Peyer's patch (tissue), 4 donors: ENCODE measurements at regions not wholly inside any gene's neighbourhood (a gene's known extent, or its start where the extent isn't known, plus 50 kb on each side); places are given as distances from the start of the nearest gene placed in this dataset.

Source experiments
- DNase-seq, 3 donors: peaks; one replicate each; pipeline ENCODE4 v3.0.0-alpha.2; 2017 to 2019
- H3K27ac ChIP-seq, 4 donors: fragments of 200-600 bp; sonication (generic); one replicate each; pipeline ENCODE4 v1.5.1; 2016 to 2019
- H3K27me3 ChIP-seq, 2 donors: fragments of 200-600 bp; sonication (generic); one replicate each; pipeline ENCODE4 v1.5.1; 2019
- H3K36me3 ChIP-seq, 3 donors: fragments of 200-600 bp; sonication (generic); one replicate each; pipeline ENCODE4 v1.5.1; 2016 to 2019
- H3K4me1 ChIP-seq, 4 donors: fragments of 200-600 bp; sonication (generic); one replicate each; pipeline ENCODE4 v1.5.1; 2016 to 2019
- H3K4me3 ChIP-seq, 4 donors: fragments of 200-600 bp; sonication (generic); 1 replicate in 3 of 4; 2 replicates in 1 of 4; pipeline ENCODE4 v1.5.1; 2016 to 2019; ENCODE audit warnings: mild to moderate bottlenecking in 1 of 4
- H3K9me3 ChIP-seq, 4 donors: fragments of 200-600 bp; sonication (generic); one replicate each; pipeline ENCODE4 v1.5.1; 2016 to 2019; ENCODE audit warnings: mild to moderate bottlenecking in 1 of 4
- POLR2A ChIP-seq, 2 donors: fragments of 450-650 bp; IDR thresholded peaks; one replicate each; pipeline ENCODE4 v1.5.1; 2017; ENCODE audit warnings: antibody characterized with exemption in 2 of 2, mild to moderate bottlenecking in 2 of 2, moderate library complexity in 2 of 2
- TF ChIP-seq, protein P1 (sequence below), 6 experiments: fragments of 450-650 bp in 4 of 6; fragments of 200-600 bp in 2 of 6; sonication (generic) in 1 of 6; IDR thresholded peaks; one replicate each; pipeline ENCODE4 v1.5.1; 2017 to 2019; ENCODE audit warnings: antibody characterized with exemption in 6 of 6, mild to moderate bottlenecking in 3 of 6, moderate library complexity in 1 of 6

- H3K27me3 ChIP-seq: no peaks in the 10 kb centered on the region
- no peak overlapping the region for H3K4me3 ChIP-seq
- DNase-seq: no peak
- no peak for TF ChIP-seq POLR2A (IDR thresholded peaks at IDR 0.05)
- TF ChIP-seq, protein P1, sequence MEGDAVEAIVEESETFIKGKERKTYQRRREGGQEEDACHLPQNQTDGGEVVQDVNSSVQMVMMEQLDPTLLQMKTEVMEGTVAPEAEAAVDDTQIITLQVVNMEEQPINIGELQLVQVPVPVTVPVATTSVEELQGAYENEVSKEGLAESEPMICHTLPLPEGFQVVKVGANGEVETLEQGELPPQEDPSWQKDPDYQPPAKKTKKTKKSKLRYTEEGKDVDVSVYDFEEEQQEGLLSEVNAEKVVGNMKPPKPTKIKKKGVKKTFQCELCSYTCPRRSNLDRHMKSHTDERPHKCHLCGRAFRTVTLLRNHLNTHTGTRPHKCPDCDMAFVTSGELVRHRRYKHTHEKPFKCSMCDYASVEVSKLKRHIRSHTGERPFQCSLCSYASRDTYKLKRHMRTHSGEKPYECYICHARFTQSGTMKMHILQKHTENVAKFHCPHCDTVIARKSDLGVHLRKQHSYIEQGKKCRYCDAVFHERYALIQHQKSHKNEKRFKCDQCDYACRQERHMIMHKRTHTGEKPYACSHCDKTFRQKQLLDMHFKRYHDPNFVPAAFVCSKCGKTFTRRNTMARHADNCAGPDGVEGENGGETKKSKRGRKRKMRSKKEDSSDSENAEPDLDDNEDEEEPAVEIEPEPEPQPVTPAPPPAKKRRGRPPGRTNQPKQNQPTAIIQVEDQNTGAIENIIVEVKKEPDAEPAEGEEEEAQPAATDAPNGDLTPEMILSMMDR (IDR thresholded peaks at IDR 0.05): no peak
- no peaks in the 10 kb centered on the region for H3K36me3 ChIP-seq
- no peak overlapping the region for H3K27ac ChIP-seq
- no peaks in the 10 kb centered on the region for H3K9me3 ChIP-seq
- H3K4me1 ChIP-seq: peaks cover 0 to 7% (median 0%) of the 10 kb centered on the region in 4 donors
Observed at GRCh38 chr2:41923156-41923786, 124.5 kb upstream of the PKDCC start.

- no peaks in the 10 kb centered on the region for H3K27me3 ChIP-seq
- DNase-seq: no peak
- no peaks in the 10 kb centered on the region for H3K36me3 ChIP-seq
- TF ChIP-seq, protein P1 (IDR thresholded peaks at IDR 0.05): no peak
- no peak for TF ChIP-seq POLR2A (IDR thresholded peaks at IDR 0.05)
- peaks cover 0 to 7% (median 0%) of the 10 kb centered on the region in 4 donors for H3K4me1 ChIP-seq
- H3K27ac ChIP-seq: no peak overlapping the region
- no peak overlapping the region for H3K4me3 ChIP-seq
- no peaks in the 10 kb centered on the region for H3K9me3 ChIP-seq
Observed at GRCh38 chr2:41924024-41924423, 123.8 kb upstream of the PKDCC start.

GRCh38 chr2:41924709-41925408 lies 123.0 kb upstream of the PKDCC start:
- Histone ChIP-seq H3K4me3 (no peak overlapping the region), H3K4me1 (peaks cover 0 to 7% (median 0%) of the 10 kb centered on the region in 4 donors), H3K27me3 (no peaks in the 10 kb centered on the region), H3K27ac (no peak overlapping the region), H3K36me3 (no peaks in the 10 kb centered on the region), H3K9me3 (no peaks in the 10 kb centered on the region)
- no peak for DNase-seq
- TF ChIP-seq, protein P1 (IDR thresholded peaks at IDR 0.05): no peak
- TF ChIP-seq POLR2A (IDR thresholded peaks at IDR 0.05): no peak

GRCh38 chr2:41925712-41926111 lies 122.1 kb upstream of the PKDCC start:
- Histone ChIP-seq H3K4me3 (no peak overlapping the region), H3K27ac (no peak overlapping the region), H3K27me3 (no peaks in the 10 kb centered on the region), H3K36me3 (no peaks in the 10 kb centered on the region), H3K9me3 (no peaks in the 10 kb centered on the region), H3K4me1 (peaks cover 0 to 7% (median 0%) of the 10 kb centered on the region in 4 donors)
- no peak for TF ChIP-seq POLR2A (IDR thresholded peaks at IDR 0.05)
- TF ChIP-seq, protein P1 (IDR thresholded peaks at IDR 0.05): no peak
- no peak for DNase-seq

DNA sequence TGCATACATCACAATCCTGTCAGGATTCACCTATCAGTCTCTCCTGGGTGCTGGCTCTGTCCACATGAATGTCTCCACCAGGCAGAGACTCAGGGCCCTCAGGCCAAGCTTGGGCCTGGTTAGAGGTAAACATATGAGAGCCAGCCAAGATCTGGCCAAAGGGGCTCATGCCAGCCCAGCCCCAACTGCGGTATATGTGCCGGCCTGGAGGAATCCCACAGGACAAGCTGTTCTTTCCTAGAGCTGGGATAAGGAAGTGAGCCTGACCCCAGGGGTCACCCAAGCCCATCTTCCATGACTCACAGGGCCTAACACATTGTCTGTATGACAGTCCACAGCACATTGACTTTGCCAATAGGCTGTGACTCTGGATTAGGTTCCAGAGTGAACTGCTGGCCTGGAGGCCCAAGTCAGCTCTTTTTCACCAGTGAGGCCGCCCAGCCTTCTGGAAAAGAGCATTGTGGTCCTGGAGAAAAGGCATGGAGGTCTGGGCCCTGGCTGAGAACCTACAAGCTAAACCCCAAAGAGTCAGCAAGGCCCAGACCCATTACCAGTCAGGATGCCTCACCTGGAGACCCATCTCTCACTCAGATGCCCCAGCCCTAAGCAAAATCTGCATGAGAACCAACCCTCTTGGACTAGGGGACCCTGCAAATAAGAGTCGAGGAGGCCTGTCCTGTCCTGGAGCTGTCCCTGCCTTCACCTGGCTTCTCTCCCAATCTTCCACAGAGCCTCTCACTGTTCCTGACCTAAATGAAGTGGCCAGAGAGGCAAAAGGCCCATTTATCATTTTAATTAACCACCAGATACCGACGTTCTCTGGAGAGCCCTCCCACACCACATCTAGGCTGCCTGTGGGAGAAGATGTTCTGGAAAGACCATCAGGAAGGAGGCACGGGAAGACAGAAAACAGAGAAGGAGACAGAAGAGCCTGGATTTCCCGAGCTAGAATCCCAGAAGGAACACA lies 120.9 kb upstream of the PKDCC start:
- TF ChIP-seq POLR2A (IDR thresholded peaks at IDR 0.05): no peak
- TF ChIP-seq, protein P1 (IDR thresholded peaks at IDR 0.05): no peak
- H3K4me3 ChIP-seq: no peak overlapping the region
- H3K27me3 ChIP-seq: no peaks in the 10 kb centered on the region
- peak in 1 of 3 donors; percentile 57 for DNase-seq
- no peaks in the 10 kb centered on the region for H3K36me3 ChIP-seq
- H3K4me1 ChIP-seq: peaks cover 0 to 7% (median 0%) of the 10 kb centered on the region in 4 donors
- H3K9me3 ChIP-seq: no peaks in the 10 kb centered on the region
- H3K27ac ChIP-seq: peak overlapping the region in 1 of 4 donors; percentile 55
